ENCODE measurements at regions not wholly inside any gene's neighbourhood (a gene's known extent, or its start where the extent isn't known, plus 50 kb on each side); places are given as distances from the start of the nearest gene placed in this dataset.

- ChIA-PET CTCF (interaction anchor here (0.6 to 14.0 kb wide), 5 partner anchors 16 to 743 kb away, joined by 3 to 262 read pairs (median 3); partner anchors contain the start of gene SLC30A5), POLR2A (no interaction called here)
- Histone ChIP-seq H3K27me3 (ENCODE audit: insufficient read depth) (no peaks in the 10 kb centered on the region; the same call in 1 of the 2 replicates), H3K4me2 (no peak overlapping the region), H3K27ac (ENCODE audit: low read depth in 2 of 2, low read length in 1 of 2) (peak overlapping the region in 1 of 2 experiments; percentile 91; a peak in 2 of 4 replicates), H4K20me1 (ENCODE audit: insufficient read depth) (no peaks in the 10 kb centered on the region), H3K36me3 (replicated peaks in 1 of 2; ENCODE audit: control insufficient read depth in 1 of 2, insufficient read depth in 2 of 2, low read length in 1 of 2) (no peaks in the 10 kb centered on the region), H2AFZ (ENCODE audit: low read depth) (no peak overlapping the region), H3K4me3 (ENCODE audit: low read depth in 2 of 2, low read length in 1 of 2) (no peak overlapping the region), H3K9me3 (no peaks in the 10 kb centered on the region), H3K4me1 (ENCODE audit: control insufficient read depth in 1 of 2, insufficient read depth in 2 of 2, low read depth in 1 of 2, low read length in 1 of 2) (peaks cover 0 to 15% of the 10 kb centered on the region in 2 experiments; a peak in 2 of 4 replicates), H3F3A (replicated peaks; ENCODE audit: insufficient read depth) (no peaks in the 10 kb centered on the region), H3K9ac (no peak overlapping the region), H3K79me2 (ENCODE audit: insufficient read depth) (no peaks in the 10 kb centered on the region), H3K9me2 (no peaks in the 10 kb centered on the region)
- DNase-seq: peak; percentile 54
- WGBS (ENCODE audit: low lambda C conversion rate): 32% methylated on average over 5 of the region's 5 CpGs
- TF ChIP-seq YY1 (IDR thresholded peaks at IDR 0.05; ENCODE audit: low read depth) (no peak), MXI1 (IDR thresholded peaks at IDR 0.05; ENCODE audit: low read depth, low read length) (0 out of 2 replicates have a peak, but pooled peaks have one; percentile 54), REST (IDR thresholded peaks at IDR 0.05; ENCODE audit: low read depth, low read length) (no peak), EZH2phosphoT487 (IDR thresholded peaks at IDR 0.05; ENCODE audit: borderline replicate concordance, low read depth) (no peak), TAF1 (IDR thresholded peaks at IDR 0.05; ENCODE audit: borderline replicate concordance, low read depth, low read length) (no peak), FOSL2 (IDR thresholded peaks at IDR 0.05; ENCODE audit: borderline replicate concordance, low read depth) (no peak), ZBTB33 (IDR thresholded peaks at IDR 0.05; ENCODE audit: borderline replicate concordance, low read depth) (no peak), TEAD4 (IDR thresholded peaks at IDR 0.05; ENCODE audit: borderline replicate concordance, insufficient read depth) (no peak), NFIC (IDR thresholded peaks at IDR 0.05; ENCODE audit: borderline replicate concordance) (no peak), POLR2AphosphoS5 (IDR thresholded peaks at IDR 0.05; ENCODE audit: low read depth, low read length) (no peak), USF2 (IDR thresholded peaks at IDR 0.05; ENCODE audit: borderline replicate concordance, low read depth, low read length) (no peak), EP300 (IDR thresholded peaks at IDR 0.05; ENCODE audit: borderline replicate concordance in 1 of 2, low read depth in 1 of 2, low read length in 1 of 2) (peak in 1 of 2 experiments; percentile 73; a peak in 1 of 4 replicates), RAD21 (IDR thresholded peaks at IDR 0.05; ENCODE audit: low read length) (no peak; the same call in 1 of the 2 replicates), SIN3A (IDR thresholded peaks at IDR 0.05; ENCODE audit: borderline replicate concordance, low read depth, low read length) (no peak), SMC3 (IDR thresholded peaks at IDR 0.05; ENCODE audit: low read depth, low read length) (no peak), IRF3 (IDR thresholded peaks at IDR 0.05; ENCODE audit: low read depth, low read length) (no peak), CTCF (IDR thresholded peaks at IDR 0.05) (no peak), MEF2A (IDR thresholded peaks at IDR 0.05; ENCODE audit: borderline replicate concordance, low read depth) (no peak), RCOR1 (IDR thresholded peaks at IDR 0.05; ENCODE audit: low read length) (peak; percentile 32; the same call in 1 of the 2 replicates), CHD2 (IDR thresholded peaks at IDR 0.05; ENCODE audit: low read length, partially characterized antibody) (peak; percentile 20), JUND (IDR thresholded peaks at IDR 0.05) (no peak), FOXM1 (IDR thresholded peaks at IDR 0.05; ENCODE audit: low read depth) (no peak), GATA2 (CRISPR knock-in tag; IDR thresholded peaks at IDR 0.05) (peak; percentile 92)
Measured at GRCh38 chr5:69030358-69031062, 63.3 kb upstream of the SLC30A5 start.
